NCI-H2196 (cell line): ENCODE measurements at regions not wholly inside any gene's neighbourhood (a gene's known extent, or its start where the extent isn't known, plus 50 kb on each side); places are given as distances from the start of the nearest gene placed in this dataset.

Experiments
- DNase-seq: peaks from one replicate; lab custom pipeline; 2025; ENCODE audit not compliant: unreplicated experiment; lab: John Stamatoyannopoulos, UW

- DNase-seq = no peak
Measured at GRCh38 chr14:101200650-101201516, 297.4 kb upstream of the RTL1 start.

- no peak for DNase-seq
Measured at GRCh38 chr14:101201535-101202151, 298.1 kb upstream of the RTL1 start.

- DNase-seq = no peak
Measured at GRCh38 chr14:101202627-101203404, 299.3 kb upstream of the RTL1 start.

DNA sequence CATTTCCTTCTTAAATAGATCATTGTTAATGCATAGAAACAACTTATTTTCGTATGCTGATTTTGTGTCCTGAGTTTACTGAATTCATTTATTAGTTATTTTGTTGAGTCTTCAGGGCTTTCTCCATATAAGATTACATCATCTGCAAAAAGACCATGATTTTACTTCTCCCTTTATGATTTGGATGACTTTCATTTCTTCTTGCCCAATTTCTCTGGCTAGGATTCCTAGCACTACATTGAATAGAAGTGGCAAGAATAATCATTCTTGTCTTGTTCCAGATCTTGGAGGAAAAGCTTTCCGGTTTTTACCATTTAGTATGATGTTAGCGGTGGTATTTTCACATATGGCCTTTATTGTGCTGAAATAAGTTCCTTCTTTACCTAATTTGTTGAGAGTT lies 303.0 kb upstream of the RTL1 start:
- no peak for DNase-seq

DNA sequence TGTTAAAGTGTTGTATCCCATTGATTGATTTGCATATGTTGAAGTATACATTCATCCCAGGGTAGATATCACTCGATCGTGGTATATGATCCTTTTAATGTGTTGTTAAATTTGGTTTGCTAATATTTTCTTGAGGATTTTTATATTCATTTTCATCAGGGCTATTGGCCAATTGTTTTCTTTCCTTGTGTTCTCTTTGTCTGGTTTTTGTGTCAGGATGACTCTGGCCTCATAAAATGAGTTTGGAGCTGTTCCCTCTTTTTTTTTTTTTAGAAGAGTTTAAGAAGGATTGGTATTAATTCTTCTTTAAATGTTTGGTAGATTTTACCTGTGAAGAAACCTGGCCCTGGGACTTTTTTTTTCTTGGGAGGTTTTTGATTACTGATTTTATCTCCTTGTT lies 303.5 kb upstream of the RTL1 start:
- DNase-seq = no peak

DNA sequence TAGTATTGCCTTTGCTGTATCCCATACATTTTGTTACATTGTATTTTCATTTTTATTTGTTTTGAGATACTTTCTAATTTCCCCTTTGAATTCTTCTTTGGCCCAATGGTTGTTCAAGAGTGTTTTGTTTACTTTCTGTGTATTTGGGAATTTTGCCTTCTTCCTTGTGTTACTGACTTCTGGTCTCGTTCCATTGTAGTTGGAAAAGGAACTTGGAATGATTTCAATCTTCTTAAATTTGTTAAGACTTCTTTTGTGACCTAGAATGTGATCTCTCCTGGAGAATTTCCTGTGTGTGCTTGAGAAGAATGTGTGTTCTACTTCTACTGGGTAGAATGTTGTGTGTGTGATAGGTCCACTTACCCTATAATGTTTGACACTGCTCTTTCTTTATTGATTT lies 304.4 kb upstream of the RTL1 start:
- no peak for DNase-seq

DNA sequence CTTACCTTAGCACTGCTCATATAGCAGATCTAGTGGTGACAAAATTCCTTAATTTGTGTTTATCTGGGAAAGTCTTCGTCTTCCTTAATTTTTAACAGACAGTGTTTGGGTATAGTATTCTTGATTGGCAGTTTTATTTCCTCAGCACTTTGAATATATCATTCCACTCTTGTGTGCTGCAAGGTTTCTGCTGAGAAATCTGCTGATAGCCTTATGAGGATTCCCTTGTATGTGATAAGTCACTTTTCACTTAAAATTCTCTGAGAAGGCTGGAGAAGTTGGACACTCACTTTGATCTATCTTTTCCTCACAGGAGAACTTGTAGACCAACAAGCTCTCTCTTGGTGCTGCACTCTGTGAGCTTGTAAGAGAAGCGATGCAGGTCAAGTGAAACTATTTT lies 306.1 kb upstream of the RTL1 start:
- no peak for DNase-seq

DNA sequence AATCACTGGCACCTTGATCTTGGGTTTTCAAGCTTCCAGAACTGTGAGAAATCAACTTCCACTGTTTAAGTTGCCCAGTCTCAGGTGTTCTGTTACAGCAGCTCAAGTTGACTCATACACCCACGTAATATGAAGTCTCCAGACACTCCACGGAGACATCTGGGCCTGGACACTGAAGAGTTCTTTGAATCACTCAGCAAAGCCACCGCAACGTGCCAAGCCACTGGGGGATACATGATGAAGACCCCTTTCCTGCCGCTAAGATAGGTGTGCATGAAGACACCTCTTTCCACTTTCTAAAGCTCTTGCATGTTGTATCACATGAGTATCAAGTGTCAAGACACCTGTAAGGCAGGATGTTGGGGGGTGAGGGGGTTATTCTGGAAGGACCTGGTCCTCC lies 311.7 kb upstream of the RTL1 start:
- DNase-seq = no peak

DNA sequence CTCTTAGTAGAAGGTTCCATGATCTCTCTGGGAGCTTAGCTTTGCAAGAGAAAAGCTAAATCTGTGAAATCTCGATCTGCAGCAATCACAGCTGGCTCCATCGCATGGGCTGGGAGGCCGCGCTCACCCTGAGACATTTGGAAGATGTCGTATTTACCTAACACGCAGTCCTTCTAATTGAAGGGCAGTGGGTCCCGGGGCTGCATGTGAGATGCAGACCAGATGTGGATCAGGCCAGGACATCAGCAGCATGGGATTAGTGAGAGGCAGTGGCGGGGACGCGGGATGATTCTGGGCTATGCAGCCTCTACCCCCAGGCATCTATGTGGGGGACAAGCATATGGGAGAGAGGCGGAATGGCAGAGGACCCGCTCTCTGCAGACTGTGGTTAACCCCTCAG lies 312.4 kb upstream of the RTL1 start:
- no peak for DNase-seq

GRCh38 chr14:101216366-101217079 lies 313.0 kb upstream of the RTL1 start:
- no peak for DNase-seq

GRCh38 chr14:101217080-101217463 lies 313.6 kb upstream of the RTL1 start:
- DNase-seq = no peak

- DNase-seq = no peak
Measured at GRCh38 chr14:101217616-101218371, 314.3 kb upstream of the RTL1 start.

DNA sequence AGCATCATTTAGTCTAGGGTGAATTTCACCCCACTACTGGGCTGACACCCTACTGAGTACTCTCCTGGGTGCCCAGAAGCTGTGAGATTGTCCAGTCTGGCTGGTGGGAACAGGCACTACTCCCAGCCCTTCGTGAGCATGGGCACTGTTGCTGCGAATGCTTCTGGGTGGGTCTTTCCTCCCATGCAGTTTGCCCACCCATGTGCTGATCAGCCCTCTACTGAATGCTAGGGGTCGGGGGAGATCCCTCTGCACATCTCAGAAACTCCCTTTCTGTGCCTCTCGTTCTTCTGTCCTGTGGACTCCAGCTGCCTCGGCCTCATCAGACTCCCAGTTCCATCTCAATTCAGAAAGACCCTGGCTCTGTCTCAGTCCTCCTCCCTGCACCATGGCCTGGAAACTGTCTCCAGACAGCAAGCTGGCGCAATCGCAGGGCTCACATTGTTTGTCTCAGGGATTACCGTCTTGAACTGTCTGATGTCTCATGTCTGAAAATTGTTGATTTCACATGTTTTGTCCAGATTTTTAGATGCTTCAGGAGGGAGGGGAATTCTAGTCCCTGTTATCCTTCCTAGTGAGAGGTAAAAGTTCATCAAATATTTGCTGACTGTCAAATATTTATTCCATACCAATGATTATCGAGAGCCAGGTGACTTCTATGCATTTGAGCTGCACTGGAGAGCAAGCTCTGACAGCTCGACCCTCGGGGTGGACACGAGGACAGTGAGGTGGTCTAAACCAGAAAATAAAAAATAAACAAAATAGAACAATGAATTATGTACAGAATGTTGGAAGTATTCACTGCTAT lies 316.6 kb upstream of the RTL1 start:
- DNase-seq = no peak

DNA sequence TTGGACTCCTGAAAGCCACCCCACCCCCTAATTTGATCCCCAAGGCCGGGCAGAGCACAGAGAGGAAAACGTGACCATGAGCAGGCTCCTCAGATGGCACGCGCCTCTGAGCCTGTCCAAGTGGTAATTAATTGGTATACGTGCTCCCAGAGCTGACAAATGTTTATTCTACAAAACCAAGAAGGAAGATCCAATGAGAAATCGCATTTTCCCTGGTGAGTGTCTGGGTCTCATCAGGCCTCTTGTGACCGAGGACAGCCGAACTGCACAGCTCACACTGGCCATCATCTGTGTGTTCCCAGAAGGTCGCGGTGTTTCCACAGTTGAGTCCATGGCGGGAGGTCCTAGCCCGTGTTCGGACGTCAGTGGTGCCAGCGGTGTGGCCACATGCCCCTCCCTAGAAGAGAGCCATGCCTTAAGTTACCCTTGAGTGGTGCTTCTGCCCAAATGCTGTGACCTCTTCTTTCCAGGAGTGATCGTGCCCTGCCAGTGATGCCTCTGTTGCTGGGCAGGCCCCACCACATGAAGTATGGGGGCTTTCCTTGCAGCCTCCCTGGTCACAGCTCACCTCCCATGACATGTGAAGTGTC lies 317.5 kb upstream of the RTL1 start:
- DNase-seq = no peak

- no peak for DNase-seq
Measured at GRCh38 chr14:101221549-101222160, 318.1 kb upstream of the RTL1 start.

GRCh38 chr14:101222362-101223070 lies 319.0 kb upstream of the RTL1 start:
- no peak for DNase-seq

DNA sequence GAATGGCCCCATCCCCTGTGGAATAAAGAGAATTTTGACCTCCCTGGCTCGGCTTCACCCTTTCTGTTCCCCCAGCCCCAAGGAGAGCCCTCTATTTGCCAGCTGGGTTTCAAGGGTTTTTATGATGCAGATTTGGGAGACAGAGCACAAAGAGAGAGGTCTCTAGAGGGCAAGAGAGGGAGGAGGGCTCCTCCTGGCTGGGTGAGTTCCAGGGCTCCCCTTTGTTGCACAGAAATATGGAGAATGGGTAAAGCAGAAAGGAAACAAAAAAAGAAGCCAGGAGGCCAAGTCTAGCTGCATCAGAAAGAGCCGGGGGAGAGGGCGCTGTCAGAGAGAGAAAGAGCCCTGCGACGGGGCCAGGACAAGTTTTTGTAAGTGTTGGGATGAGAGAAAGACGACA lies 319.6 kb upstream of the RTL1 start:
- no peak for DNase-seq

GRCh38 chr14:101223561-101224162 lies 320.1 kb upstream of the RTL1 start:
- no peak for DNase-seq
